ENCODE measurements at regions not wholly inside any gene's neighbourhood (a gene's known extent, or its start where the extent isn't known, plus 50 kb on each side); places are given as distances from the start of the nearest gene placed in this dataset.
A peak's percentile ranks its signal among the peaks of the same experiment; 100 is the strongest.

DNA sequence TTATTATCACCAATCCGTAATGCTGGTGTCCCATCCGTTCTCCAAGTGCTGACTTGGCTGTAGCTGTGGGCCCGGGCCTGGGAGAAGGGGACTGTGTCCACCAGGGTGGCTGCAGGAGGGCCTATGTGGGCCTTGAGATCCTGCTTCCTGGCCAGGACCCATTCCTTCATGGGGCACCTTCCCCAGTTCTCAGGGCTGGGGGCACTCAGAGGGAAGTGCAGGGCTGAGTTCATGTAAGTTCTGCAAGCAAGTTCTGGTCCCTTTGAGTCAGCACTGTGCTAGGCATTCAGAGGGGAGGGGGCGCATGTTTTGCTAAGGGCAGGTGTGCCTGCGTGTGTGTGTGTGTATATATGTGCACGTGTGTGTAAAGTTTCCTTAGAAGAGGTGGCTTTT lies 94.0 kb downstream of the GLI2 start:
- no peak for DNase-seq

DNA sequence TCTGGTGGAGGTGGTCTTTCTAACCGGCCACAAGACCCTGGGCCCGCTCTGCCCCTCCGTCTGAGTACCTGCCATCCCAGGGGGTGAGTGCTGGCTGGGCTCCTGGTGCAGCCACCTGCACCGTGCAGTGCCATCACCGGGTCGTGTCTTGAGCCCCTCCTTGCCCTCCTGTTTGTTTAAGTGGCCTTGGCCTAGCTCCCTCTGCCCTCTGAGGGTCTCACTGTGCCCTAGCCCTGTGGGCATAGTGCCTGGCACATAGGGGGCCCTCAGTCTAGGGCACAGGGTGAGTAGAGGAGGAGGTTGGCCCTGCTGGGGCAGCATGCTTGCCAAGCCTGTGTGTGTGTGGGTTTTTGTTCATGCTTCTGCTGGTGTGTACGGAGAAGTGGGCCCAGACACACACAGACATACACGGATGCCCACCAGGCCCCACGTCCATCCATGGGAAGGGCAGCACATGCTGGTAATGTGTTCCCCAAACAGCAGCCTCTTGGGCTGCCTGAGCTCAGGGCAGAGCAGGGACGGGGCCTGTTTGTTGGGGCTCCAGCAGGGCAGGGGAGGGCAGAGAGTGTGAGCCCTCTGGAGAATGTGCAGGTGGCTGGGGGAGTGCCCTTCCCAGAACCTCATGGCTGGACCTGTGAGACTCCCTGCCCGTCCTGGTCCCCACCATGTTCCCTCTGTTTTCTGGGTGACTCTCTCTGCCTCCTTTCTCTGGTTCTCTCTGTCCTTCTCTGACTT lies 94.6 kb downstream of the GLI2 start:
- DNase-seq, result no peak

DNA sequence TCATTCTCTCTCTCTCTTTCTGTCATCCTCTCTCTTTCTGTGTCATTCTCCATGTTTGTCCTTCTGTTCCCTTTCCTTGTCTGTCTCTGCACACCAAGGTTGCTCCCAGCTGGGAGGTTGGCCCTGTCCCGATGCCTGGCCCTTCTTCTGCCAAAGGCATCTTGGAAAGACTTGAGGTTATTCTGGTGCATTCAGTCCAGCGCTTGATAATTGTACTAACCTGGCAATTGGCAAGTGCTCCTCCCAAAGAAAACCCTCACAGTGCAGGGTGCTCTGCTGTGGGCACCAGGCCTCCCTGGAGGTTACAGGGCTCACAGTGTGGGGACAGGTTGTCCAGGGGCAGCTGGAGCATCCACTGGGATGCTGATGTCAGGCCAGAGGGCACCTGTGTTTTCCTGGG lies 95.4 kb downstream of the GLI2 start:
- DNase-seq, result no peak

DNA sequence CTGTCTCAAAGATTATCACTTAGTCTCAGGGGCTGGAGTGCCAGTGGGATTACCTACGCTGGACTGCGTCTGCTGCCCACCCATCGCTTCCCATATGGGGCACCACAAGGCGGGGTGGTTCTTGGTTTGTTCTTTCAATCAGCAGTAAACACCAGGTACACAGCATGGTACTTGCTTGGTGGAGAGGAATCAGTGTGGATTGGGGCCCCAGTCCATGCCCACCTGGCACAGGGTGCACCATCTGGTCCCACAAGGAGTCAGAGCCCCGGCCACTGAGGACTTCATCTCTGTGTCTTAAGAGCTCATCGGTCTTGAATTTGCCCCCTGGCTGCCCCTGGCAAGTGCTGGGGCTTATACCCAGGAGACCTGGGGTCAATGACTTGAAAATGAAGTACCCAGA lies 96.2 kb downstream of the GLI2 start:
- DNase-seq, result no peak

DNA sequence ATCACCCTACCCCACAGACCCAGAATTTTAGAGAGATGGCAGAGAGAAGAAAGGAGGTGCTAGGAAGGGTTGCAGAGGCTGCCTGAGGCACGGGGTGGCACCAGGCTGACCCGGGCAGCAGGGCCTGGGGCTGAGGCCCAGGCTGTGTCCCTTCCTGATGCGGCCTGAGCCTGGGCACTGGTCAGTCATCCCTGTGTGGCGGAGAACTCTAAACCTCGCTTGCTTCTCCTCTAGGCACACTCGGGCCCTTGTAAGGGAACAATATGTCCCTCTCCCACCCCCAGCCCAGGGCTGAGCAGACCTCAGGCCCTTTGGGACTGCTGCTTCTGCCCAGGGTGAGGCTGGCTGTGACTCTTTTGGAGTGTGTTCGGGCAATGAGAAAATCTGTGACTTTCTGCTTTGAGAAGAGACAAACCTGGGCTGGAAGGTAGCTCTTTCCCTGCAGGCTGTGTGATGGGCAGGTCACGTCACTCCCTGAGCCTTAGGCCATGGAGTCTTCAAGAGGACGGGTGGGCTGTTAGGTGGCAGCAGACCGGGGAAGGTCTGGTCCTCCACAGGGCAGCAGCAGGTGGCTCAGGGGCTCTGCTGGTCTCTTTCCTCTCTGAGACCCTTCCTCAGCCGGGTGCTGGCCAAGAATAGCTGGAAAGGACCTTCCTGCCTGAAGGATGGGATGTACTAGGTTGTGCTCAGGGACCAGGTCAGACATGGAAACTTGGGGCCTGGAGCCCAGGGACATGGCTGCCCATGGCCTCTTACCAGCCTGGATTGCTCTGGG lies 96.8 kb downstream of the GLI2 start:
- DNase-seq, result no peak

DNA sequence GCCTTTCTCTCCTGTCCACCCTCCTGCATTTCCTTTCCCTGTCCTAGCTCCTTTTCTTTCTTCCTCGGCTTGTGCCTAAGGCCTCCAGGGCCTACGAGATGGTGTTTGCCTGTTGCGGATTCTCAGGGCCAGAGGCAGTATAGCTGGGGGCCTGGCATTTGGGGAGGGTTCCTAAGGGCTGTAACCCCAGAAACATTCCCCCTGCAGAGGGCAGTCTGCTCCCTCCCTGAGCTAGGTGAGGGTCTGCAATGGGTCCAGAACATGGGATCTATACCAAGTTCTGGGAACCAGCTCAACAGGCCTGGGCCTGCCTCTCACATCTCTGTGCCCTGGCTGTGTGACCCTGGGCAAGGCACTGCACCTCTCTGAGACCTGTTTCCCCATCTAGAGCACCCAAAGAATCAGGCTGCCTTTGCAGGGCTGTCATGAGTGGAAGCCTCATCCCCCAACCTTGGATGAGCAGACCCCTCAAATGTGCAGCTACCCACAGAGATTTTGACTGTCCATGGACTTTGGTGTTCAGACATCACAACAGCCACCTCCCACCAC lies 97.5 kb downstream of the GLI2 start:
- DNase-seq, result no peak

DNA sequence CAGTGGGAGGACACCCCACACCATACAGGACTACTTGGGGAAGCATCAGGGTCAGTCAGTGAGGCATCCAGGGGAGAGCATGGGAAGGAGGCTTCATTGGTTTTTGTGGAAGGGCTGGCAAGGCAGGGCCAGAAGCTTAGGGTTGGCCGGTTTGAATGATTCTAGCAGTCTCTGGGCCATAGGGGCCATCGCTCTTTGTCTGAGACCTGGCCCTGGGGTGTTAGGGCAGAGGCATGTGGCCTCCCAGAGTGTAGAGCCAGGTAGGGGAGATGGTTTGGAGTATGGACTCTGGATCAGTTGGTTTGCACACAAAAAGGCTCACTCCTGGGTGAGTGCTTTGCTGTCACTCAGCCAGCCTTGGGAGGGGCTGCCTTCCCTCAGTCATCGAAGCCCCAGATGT lies 98.5 kb downstream of the GLI2 start:
- no peak for DNase-seq

DNA sequence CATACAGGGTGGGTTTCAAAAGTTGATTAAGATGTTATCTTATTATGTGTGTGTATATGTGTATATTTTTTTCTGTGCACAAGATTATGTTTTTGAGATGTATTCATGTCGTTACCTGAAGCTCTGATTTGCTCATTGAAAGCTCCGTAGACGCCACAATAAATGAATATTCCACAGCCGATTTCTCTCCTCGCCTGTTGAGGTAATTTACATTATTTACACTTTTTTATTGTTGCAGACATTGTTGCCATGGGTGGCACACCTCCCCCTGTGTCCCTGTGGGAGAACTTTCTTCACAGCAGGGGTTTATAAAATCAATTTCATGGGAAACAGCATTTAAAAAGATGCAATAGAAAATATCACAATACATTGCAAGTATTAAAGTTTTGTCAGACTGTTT lies 100.6 kb downstream of the GLI2 start:
- DNase-seq, result no peak

DNA sequence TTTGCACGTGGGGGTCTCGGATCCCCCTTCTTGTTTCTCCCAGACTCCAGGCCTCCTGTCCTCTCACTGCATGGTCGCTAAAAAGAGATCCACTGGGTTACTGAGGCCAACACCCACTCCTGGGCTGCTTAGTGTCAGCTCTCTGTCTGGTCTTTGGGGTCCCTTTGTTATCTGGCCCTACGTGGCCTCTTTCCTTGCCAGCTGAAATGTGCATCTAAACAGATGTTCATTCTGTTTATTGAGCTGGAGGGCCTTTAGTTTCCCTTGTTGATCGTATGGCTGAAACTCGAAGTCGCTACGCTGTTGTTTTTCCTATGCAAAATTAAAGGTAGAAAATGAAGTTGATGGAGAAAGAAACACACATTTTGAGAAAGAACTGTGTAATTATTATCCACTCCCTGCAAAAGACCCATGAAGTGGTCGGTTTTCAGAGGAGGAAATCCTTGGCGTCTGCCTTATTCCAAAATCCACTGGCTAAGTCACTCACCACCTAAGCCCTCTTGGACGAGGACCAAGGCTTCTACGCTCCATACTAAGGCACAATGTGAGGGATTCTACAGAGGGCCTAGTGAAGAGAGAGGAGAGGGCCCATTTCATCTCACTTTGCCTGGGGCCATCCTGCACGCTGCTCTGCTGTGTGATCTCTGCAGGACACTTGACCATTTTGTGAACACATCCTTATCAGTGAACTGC lies 105.3 kb downstream of the GLI2 start:
- DNase-seq, result no peak

DNA sequence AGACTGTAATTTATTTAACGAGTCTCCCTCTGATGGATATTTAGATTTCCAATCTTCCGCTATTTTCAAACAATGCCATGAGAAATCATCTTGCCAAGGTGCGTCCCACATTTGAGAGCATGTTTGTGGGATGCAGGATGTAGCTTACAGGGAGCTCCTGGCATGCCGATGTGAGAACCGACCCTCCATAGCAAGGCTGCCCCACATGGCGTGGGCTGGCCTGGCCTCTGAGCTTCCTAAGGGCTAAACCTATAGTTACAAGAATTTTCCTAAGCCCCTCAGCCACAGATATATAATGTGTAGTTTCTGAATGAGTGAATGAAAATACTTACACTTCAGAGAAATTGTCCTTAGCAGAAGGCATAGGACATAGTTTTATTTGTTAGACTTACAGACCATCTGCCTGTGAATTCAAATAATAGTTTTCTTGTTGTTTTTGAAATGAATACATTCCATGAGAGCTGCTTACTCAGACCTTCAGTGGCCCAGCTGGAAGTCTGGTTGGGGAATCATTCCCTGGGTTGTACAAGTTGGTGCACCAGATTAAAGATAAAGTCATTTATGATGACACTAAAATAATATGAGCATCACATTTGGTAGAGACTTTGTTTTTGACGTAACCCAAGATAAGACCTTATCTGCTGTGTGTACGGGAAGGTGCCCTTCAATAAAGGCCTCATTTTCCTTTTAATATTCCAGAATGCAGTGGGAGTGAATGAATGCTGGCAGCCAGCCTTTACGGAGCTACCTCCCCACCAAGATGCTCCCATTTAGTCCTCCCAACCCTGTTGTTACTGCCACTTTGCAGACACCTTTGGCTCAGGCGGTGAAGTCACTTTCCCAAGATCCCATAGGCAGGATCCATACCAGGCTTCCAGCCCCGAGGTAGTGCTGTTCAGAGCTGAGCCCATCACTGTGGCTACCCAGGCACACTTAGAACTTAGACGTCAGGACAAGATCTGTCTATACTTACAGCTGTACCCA lies 107.1 kb downstream of the GLI2 start:
- no peak for DNase-seq

DNA sequence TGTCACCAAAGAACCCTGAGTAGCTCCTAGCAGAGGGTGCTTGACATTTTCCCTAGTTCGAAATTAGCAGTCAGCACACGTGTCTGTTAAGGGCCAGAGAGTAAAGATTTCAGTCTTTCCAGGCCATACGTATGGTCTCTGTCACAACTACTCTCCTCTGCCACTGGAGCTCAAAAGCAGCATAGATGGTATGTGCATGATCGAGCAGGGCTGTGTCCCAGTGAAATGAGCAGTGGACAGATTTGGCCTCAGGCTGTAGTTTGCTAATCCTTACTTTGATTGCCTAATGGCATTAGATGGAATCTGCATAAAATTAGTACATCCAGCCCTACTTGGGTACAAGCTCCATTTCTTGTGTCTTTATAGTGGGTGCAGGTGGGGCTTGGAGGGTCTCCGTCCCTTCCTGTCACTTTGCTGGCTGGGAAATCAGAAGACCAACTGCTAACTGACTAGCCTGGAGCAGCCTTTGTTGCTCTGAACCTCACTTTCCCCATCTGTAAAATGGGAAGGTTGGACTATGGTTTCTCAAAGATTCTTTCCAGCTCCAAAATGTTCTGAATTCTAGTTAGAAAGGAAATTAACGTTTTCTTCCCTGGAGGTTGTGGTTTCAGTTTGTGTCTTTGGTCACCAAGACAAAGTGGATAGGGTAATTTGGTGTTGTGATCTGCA lies 108.5 kb downstream of the GLI2 start:
- DNase-seq, result no peak

DNA sequence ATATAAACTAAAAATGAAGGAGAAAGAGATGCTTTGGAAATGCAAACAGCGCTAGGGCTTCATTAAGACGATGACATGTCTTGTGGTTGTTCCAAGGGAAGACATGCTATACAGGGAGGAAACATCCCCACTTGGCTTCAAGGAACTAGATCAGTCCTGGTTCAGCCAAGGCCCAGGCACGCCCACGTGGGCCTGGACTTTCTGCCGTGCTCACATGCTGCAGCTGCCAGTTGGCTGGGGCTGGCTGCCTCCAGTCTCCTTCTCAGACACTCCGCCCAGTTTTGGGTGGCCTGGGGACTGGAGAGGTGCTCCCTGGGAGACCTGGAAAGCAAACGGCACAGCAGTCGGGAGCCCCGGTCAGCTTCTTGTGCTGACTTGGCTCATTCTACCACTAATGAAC lies 109.6 kb downstream of the GLI2 start:
- DNase-seq, result peak; percentile 73

DNA sequence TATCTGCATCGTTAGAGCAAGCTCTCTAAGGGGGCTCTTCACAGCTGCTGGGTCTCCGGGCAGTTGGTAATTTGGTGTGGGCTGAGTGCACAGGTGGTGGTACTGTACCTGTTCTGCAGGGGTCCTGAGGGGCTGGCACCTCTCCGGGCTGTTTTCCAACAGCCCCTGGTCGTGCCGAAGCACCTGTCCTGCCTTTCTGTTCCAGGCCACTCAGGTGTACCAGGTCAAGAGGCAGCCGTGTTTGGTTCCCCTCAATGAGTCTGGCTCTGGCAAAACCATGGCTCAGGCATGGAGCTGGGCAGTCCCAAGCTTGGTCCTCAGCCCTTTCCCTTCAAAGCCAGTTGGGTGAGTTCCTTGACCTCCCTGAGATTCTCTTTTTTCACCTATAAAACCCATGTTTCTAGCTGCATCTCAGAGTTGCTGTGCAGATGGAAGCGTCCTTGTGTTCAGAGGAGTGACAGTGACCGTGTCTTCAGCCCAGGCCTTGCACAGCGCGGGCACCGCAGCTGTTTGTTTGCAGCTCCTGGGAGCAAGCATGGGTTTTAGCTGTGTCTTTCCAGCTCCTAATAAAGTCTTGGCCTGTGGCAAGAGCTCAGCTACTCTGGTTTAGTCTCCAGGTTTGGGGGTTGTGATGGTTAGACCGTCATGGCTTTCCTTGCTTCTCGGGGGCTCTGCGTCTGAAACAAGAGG lies 110.9 kb downstream of the GLI2 start:
- no peak for DNase-seq

DNA sequence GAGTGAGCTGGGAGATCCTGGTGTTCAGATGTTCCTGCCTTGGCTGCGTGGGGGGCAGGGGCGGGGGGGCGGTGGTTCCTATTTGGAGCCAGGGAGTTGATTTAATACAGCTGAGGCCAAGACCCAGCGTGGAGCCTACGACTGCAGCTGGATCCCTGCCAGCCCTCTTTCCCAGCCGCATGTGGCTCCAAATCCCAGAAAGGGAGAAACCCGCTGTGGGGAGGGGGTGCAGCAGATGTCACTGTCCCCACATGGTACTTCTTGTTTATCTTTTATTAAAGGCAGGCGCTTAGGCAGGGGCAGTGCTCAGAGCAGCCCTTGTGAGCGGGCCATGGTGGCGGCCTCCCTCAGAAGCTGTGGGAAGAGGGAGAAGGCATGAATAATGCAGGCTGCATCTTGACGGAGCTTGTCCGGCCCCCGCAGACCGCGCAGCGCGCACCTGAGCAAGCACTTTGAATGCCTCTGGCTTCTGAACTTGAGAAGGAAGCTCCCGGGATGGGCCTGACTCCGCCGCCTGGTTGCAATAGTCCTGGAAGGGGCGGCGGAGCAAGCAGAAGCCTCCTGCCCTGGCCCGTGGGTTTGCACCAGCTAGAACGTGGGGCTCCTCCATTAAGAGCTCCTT lies 112.1 kb downstream of the GLI2 start:
- DNase-seq, result peak; percentile 80

DNA sequence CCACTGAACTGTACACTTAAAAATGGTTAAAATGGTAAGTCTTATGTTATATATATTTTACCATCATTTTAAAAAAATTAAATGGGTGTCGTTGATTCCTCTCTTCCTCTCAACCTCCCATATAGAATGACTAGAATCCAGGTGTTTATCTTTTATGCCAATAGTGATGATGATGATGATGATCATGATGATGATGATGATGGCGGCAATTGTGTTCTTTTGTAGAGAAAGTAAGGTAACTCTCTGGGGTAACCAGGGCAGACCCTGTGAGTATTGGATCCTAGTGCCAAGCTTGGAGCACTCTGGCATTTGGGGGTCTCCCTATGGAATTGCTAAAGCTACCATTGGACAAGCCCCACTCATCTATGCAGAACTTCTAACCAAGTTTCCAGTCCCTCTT lies 113.6 kb downstream of the GLI2 start:
- no peak for DNase-seq

DNA sequence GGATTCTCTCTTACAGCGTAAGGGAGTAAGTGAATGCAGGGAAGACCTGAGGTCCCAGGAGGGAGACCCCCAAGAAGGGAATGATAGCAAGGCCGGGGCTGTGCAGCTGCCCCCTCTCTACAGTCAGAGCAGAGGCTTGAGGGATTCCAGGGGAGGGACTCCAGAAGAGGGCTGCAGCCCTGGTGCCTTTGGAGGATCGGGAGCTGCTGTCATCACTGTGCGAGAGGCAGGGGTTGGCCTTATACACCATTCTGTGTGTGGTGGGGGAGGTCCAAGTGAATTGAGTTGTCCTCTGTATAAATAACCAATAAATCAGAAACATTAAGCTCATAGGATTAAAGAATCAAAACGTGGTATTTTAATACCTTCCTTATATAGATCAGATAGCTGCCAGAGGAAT lies 114.9 kb downstream of the GLI2 start:
- no peak for DNase-seq

DNA sequence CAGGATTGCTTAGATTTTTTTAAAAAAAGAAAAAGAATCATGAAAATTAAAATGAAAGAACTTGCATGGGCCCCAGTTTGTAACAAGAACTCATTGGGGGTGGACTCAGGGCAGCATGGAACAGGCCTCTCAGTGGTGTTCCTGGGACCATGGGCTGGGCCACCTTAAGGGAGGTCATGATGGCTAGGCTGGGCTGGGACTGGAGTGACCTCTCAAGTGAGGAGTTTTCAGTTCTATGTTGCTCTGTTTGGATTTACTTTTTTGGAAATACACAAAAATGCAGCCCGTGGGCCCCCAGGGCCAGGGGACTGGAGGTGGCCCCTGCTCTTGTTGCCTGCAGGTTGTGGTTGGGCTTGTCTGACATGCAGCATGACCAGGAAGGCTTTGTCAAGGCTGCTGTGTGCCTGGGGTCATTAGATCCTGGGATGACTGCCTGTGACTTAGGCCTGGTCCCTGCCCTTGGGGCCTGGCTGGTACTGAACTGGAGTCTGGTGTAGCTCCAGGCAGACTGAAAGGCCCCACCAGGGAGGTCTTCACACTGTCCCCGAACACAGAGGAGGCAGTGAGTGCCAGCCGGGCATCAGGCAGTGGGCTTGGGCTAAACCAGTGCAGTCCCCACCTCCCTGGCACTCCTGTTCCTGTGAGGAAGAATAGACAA lies 115.6 kb downstream of the GLI2 start:
- DNase-seq, result no peak

DNA sequence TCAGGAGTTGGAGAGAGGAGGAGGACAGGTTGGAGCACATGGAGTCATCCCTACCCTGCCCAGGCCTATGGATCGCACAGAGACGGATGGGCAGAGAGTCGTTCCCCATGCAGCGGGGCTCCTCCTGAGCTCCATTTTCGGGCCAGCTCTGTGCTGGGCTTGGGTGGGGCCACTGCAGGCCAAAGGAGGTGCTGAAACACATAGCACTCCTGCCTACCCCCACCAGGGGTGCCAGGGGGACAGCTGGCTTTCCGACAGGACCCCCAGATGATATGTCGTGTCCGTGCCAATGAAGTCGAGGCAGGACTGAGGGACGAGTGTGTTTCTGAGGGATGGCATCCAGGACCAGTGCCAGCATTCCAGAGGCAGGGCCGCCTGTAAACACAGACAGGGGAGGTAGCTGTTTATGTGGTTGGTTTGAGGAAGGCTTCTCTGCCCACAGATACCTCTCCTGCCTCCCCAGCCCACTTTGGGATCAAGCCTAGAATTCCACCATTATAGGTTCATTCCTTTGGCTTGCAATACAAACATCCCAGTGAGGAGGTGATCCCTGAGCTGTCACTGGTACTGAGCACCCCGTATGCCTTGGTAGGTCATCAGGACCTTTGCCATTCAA lies 116.6 kb downstream of the GLI2 start:
- no peak for DNase-seq

DNA sequence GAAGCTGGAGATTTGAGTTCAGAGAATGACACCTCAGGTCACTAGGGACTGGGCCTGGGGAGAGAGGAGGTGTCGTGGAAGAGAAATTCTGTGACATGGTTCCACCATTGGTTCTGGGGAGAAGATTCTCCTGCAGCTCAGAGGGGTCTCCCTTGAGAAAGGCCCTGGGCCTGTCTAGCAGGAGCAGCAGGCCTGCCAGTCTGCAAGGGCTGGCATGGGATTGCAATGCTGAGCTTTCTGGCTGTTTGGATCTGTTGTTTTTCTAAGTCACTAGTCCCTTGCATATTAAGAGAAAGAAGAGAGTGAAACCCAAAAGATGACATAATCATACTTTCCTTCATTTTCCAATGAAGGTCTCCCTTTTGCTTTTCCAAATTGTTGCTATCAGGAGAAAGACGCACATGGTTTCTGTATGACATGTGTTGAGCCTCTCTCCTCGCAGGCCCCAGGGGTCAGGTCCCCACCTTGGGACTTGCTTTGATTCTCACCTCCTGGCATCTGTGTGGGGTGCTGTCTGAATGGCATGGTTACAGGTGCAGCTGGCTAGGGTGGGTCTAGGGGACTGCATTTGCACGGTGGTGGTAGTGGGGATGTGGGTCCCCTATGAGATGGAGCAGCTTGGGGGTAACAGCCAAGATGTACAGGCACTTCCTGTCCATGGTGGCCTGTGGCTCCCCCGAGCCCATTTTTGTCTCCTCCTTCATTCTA lies 117.8 kb downstream of the GLI2 start:
- DNase-seq, result peak; percentile 37

All from right forelimb (tissue), 1 donor.